ENCODE measurements at regions not wholly inside any gene's neighbourhood (a gene's known extent, or its start where the extent isn't known, plus 50 kb on each side); places are given as distances from the start of the nearest gene placed in this dataset.

GRCh38 chr3:72411843-72412242 lies 436.4 kb downstream of the SHQ1 start:
- in situ Hi-C loops (cut with MboI; ENCODE audit: low sequenced_read_pairs): no loop called here

DNA sequence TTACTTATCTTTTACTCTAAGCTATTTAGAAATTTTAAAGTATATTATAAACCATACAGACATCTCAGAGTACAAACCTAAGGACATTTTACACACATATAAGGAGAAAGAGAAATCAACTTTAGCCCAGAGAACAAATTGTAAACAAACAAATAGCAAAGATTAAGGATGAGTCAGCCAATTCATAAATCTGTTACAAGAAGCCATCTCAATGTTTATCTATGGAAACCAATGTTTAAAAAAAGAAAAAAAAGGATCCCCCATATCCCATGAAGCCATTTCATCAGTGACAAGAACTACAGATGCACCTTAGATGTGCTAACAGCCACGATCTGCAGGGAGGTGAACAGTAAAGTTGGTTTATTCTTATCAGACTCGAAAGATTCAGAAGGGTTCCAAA lies 437.1 kb downstream of the SHQ1 start:
- in situ Hi-C loops (cut with MboI; ENCODE audit: low sequenced_read_pairs): no loop called here

GRCh38 chr3:72408983-72409779 lies 439.1 kb downstream of the SHQ1 start:
- in situ Hi-C loops (cut with MboI; ENCODE audit: low sequenced_read_pairs): no loop called here

- in situ Hi-C loops (cut with MboI; ENCODE audit: low sequenced_read_pairs): no loop called here
These were observed 440.5 kb downstream of the SHQ1 start for GRCh38 chr3:72407766-72408165.

DNA sequence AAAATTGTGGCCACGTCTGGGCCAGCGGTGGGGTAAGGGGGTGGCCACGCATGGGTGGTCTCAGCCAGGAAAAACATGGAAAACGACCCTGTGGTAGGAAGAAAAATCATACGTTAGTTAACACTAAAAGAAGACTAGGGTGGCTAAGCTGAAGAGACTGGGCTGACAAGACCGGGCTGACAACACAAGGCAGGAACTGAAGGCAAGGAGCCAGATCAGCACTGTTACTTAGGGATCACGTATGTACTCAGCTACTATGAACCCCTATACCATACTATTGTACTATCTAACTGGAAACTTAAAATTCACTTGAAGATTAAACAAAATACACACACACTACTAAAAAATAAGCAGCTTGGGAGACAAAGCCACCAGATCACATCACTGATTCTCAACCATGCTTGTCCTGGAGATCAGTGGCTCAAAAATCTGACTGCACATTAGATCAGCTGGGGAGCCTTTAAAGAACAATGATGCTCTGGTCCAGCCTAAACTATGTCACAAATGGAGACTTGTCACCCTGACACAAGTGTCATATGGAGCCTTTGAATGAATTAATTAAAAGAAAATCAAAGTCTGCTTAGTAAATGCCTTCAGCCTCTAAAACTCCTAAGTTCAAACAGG lies 442.2 kb downstream of the SHQ1 start:
- in situ Hi-C loops (cut with MboI; ENCODE audit: low sequenced_read_pairs): no loop called here

- in situ Hi-C loops (cut with MboI; ENCODE audit: low sequenced_read_pairs): no loop called here
These were observed 447.2 kb downstream of the SHQ1 start for GRCh38 chr3:72401005-72401545.

DNA sequence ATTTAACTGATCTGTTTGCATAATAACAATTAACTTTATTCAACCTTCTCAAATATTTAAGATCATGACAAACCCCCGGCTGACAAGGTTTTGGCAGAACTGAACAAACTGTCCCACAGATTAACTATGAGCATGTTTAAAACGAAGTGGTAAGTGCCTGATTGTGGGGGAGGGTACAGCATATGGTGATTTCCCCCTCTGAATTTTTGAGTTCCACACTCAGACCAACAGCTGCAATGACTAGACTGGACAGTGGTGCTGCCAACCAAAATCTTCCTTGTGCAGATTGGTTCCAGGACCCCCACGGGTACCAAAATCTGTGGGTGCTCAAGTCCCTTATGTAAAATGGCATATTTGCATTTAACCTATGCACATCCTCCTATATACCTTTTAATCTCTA lies 449.5 kb downstream of the SHQ1 start:
- in situ Hi-C loops (cut with MboI; ENCODE audit: low sequenced_read_pairs): no loop called here

DNA sequence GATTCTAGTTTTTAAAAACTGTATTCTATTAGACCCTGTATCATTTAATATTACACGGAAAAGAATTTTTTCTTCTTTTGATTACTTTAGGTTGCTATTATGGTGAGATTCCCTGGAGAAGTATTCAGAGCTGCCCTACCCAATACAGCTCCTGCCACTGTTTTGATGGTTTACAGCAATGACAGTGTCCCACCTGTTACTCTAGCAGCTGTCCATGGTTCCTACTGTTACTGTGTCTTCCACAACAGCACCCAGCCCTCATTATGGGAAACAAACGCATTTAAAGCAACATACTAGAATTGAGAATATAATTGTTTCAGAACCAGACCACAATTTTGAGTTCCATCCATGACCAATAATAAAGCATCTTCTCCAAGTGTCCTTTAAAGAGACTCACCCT lies 450.7 kb downstream of the SHQ1 start:
- in situ Hi-C loops (cut with MboI; ENCODE audit: low sequenced_read_pairs): no loop called here

- in situ Hi-C loops (cut with MboI; ENCODE audit: low sequenced_read_pairs): no loop called here
These were observed 451.3 kb downstream of the SHQ1 start for GRCh38 chr3:72396899-72397298.

GRCh38 chr3:72395776-72396311 lies 452.4 kb downstream of the SHQ1 start:
- in situ Hi-C loops (cut with MboI; ENCODE audit: low sequenced_read_pairs): no loop called here

DNA sequence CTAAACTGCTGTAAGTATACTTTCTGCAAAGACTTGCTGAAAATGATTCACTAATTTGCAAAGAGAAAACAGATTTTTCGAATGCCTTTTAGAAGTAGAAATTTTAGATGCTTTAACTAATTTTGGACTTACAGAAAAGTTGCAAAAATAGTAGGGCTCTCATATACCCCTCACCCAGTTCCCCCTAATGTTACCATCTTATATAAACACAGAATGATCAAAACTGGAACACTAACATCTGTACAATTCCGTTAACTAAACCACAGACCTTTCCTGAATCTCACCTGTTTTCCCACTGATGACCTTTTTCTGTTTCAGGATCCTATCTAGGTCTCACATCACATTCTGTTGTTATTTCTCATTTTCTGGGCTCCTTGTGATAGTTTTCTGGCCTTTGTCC lies 454.8 kb downstream of the SHQ1 start:
- in situ Hi-C loops (cut with MboI; ENCODE audit: low sequenced_read_pairs): no loop called here

- in situ Hi-C loops (cut with MboI; ENCODE audit: low sequenced_read_pairs): no loop called here
These were observed 456.6 kb downstream of the SHQ1 start for GRCh38 chr3:72391659-72392058.

- in situ Hi-C loops (cut with MboI; ENCODE audit: low sequenced_read_pairs): no loop called here
These were observed 457.4 kb downstream of the SHQ1 start for GRCh38 chr3:72390841-72391240.

- in situ Hi-C loops (cut with MboI; ENCODE audit: low sequenced_read_pairs): no loop called here
These were observed 459.6 kb downstream of the SHQ1 start for GRCh38 chr3:72388644-72389043.

- in situ Hi-C loops (cut with MboI; ENCODE audit: low sequenced_read_pairs): no loop called here
These were observed 460.1 kb downstream of the SHQ1 start for GRCh38 chr3:72388117-72388516.

DNA sequence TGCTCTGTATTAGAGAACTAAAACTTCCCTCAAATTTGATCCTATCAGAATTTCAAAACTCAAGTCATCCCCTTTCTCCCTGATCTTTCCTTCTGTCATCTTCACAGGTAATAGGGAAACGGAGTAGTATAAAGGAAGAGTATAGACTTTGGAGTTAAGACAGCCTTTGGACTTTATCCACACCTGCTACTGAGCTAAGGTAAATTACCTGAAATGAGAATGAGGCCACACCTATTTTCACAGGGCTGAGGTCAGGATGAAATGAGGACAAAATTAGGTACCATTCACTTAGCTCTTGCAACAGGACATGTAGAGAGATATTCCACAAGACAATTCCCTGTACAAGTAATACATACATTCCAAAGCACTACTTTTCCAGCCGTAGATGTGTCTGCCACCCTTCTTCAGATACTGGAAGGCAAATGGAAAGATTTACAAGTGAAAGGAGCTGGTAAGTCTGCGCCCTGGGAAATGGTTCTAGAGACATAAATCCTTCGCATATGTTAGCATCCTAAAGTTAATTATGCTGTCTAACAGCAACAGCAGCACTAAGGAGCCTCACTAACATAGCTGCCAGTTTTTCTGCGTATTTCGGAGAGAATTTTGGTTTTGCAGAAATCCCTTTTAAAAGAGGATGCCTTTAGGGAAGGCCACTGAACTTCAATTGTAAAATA lies 461.8 kb downstream of the SHQ1 start:
- in situ Hi-C loops (cut with MboI; ENCODE audit: low sequenced_read_pairs): no loop called here

GRCh38 chr3:72385167-72385566 lies 463.1 kb downstream of the SHQ1 start:
- in situ Hi-C loops (cut with MboI; ENCODE audit: low sequenced_read_pairs): no loop called here

GRCh38 chr3:72384602-72385001 lies 463.6 kb downstream of the SHQ1 start:
- in situ Hi-C loops (cut with MboI; ENCODE audit: low sequenced_read_pairs): no loop called here

DNA sequence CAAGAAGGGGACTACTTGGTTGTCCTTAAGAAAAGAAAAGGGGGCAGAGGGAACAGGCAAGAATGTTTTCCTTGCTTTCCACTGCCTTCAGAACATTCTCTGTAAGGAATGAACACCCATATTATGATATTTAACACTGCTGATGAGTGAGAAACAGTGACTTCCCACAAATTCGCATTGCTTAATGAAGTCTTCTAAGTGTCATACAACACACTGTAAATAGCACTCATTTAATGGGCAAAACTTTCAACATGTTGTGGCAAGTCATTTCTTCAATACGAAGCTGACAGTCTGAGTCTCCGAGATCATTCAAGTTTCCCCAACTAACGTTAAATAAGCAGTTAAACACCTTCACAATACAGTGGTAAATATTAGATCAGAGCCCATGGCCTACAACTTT lies 464.4 kb downstream of the SHQ1 start:
- in situ Hi-C loops (cut with MboI; ENCODE audit: low sequenced_read_pairs): no loop called here

DNA sequence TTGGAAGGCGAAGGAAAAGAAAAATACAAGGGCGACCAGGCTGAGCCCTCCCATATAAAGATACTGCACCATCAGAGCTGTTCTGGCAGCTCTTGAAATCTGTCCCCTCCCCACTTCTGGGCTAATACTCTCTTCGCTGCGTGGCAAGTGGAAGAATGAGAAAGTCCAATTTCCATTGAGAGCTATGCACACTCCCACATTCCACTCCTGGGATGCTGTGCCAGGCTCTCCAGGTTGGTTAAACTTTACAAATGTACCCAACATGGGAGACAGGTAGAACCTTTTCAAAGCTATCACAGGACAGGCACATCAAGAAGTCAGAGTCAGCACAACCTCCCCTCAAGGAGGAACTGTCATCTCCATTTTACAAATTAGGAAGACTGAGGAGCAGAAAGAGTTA lies 465.0 kb downstream of the SHQ1 start:
- in situ Hi-C loops (cut with MboI; ENCODE audit: low sequenced_read_pairs): no loop called here

- in situ Hi-C loops (cut with MboI; ENCODE audit: low sequenced_read_pairs): no loop called here
These were observed 465.8 kb downstream of the SHQ1 start for GRCh38 chr3:72382460-72382859.

DNA sequence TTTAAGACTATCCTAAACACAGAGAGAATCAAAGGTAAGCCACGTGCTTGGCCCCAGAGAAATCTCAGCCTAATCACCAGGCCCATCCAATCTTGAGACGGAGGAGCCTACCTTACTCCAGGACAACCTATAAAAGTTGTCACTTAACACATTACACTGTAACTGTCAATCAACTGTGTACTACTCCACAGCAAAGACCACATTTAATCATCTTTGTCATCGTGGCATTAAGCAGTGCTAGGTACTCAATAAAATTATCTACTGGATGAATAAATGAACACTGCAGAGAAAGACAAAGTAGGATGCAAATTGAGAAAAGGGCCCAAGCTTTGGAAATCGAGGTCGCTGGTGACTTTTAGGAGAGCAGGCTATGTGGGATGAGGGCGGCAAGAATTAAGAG lies 466.7 kb downstream of the SHQ1 start:
- in situ Hi-C loops (cut with MboI; ENCODE audit: low sequenced_read_pairs): no loop called here

Measured in HL-60/S4 treated with retinoic acid at 250 ng/mL for 4 days and 3 days (cell line).